WTC11 (cell line): ENCODE measurements at regions not wholly inside any gene's neighbourhood (a gene's known extent, or its start where the extent isn't known, plus 50 kb on each side); places are given as distances from the start of the nearest gene placed in this dataset.

Experiments used
- ATAC-seq: fragments of 200-7000 bp; cut with Tn5 transposase; 2 replicates; pipeline ENCODE4 v1.10.0; 2021; ENCODE audit warnings: mild to moderate bottlenecking, moderate library complexity
- CTCF ChIA-PET: fragments of 300-600 bp; sonication (Branson Sonifier 250); formaldehyde crosslinking; loops from one replicate; lab custom pipeline; 2021; ENCODE audit warnings: antibody characterized with exemption; lab: Charles Lee
- POLR2A ChIA-PET: fragments of 350-600 bp; sonication (Branson Sonifier 250); formaldehyde crosslinking; loops from one replicate; lab custom pipeline; 2021; ENCODE audit warnings: antibody characterized with exemption; lab: Charles Lee
- DNase-seq: peaks from one replicate; pipeline ENCODE4 v3.0.0; 2021; ENCODE audit warnings: low spot score
- H3K27ac Mint-ChIP-seq: 2 replicates; pipeline ENCODE4 v1.8.0; 2021; ENCODE audit warnings: mixed read lengths
- H3K27me3 Mint-ChIP-seq: 2 replicates; pipeline ENCODE4 v1.8.0; 2021; ENCODE audit warnings: low read depth, mild to moderate bottlenecking, moderate library complexity, mixed read lengths
- H3K36me3 Mint-ChIP-seq: 2 replicates; pipeline ENCODE4 v1.8.0; 2021; ENCODE audit warnings: mixed read lengths
- H3K4me1 Mint-ChIP-seq: 2 replicates; pipeline ENCODE4 v1.8.0; 2022; ENCODE audit warnings: mixed read lengths
- H3K4me3 Mint-ChIP-seq: 2 replicates; pipeline ENCODE4 v1.8.0; 2021; ENCODE audit warnings: mild to moderate bottlenecking, moderate library complexity, mixed read lengths
- H3K9me3 Mint-ChIP-seq: 2 replicates; pipeline ENCODE4 v1.8.0; 2021; ENCODE audit warnings: mixed read lengths
- CBFB ChIP-seq: sonication (generic); formaldehyde crosslinking; IDR thresholded peaks from 2 replicates; pipeline ENCODE4 v1.8.1; 2022; ENCODE audit warnings: mild to moderate bottlenecking, low read depth, missing genetic modification reagents
- CREM ChIP-seq: sonication (generic); formaldehyde crosslinking; IDR thresholded peaks from 2 replicates; pipeline ENCODE4 v1.8.1; 2022; ENCODE audit warnings: mild to moderate bottlenecking, missing genetic modification reagents, moderate library complexity
- ESRRA ChIP-seq: sonication (generic); formaldehyde crosslinking; IDR thresholded peaks from 2 replicates; pipeline ENCODE4 v1.8.1; 2022; ENCODE audit warnings: mild to moderate bottlenecking, missing genetic modification reagents, borderline replicate concordance
- GRHL2 ChIP-seq: fragments of 250-450 bp; sonication (Bioruptor Pico); IDR thresholded peaks from 2 replicates; pipeline ENCODE4 v1.8.0; 2022; ENCODE audit warnings: mild to moderate bottlenecking, moderate library complexity; ENCODE audit not compliant: insufficient replicate concordance, severe bottlenecking
- NFATC4 ChIP-seq: fragments of 250-450 bp; sonication (Bioruptor Pico); IDR thresholded peaks from 2 replicates; pipeline ENCODE4 v1.9.0; 2021; ENCODE audit warnings: mild to moderate bottlenecking
- NR1H2 ChIP-seq: sonication (generic); formaldehyde crosslinking; IDR thresholded peaks from 2 replicates; pipeline ENCODE4 v1.9.0; 2021; ENCODE audit warnings: mild to moderate bottlenecking, moderate library complexity, missing genetic modification reagents
- NR3C1 ChIP-seq: sonication (generic); formaldehyde crosslinking; conservative IDR thresholded peaks from 2 replicates; pipeline ENCODE4 v1.8.1; 2023; ENCODE audit warnings: low read depth, mild to moderate bottlenecking, missing genetic modification reagents
- SP1 ChIP-seq: sonication (generic); formaldehyde crosslinking; conservative IDR thresholded peaks from 2 replicates; pipeline ENCODE4 v1.8.1; 2022; ENCODE audit warnings: missing genetic modification reagents
- TCF7 ChIP-seq: sonication (generic); formaldehyde crosslinking; IDR thresholded peaks from 2 replicates; pipeline ENCODE4 v1.8.0; 2022; ENCODE audit warnings: mild to moderate bottlenecking, low read depth, missing genetic modification reagents, moderate library complexity
- ZNF138 ChIP-seq: sonication (generic); formaldehyde crosslinking; conservative IDR thresholded peaks from 2 replicates; pipeline ENCODE4 v1.8.1; 2022; ENCODE audit warnings: mild to moderate bottlenecking, moderate library complexity, missing genetic modification reagents
- ZNF317 ChIP-seq: sonication (generic); formaldehyde crosslinking; IDR thresholded peaks from 2 replicates; pipeline ENCODE4 v1.8.1; 2023; ENCODE audit warnings: low read depth, mild to moderate bottlenecking, moderate library complexity, missing genetic modification reagents, borderline replicate concordance
- ZNF416 ChIP-seq: fragments of 250-450 bp; sonication (Bioruptor Pico); IDR thresholded peaks from 2 replicates; pipeline ENCODE4 v1.9.0; 2021; ENCODE audit warnings: mild to moderate bottlenecking, inconsistent platforms
- TF ChIP-seq, protein P1 (sequence below): sonication (generic); formaldehyde crosslinking; IDR thresholded peaks from 2 replicates; pipeline ENCODE4 v1.8.0; 2022; ENCODE audit warnings: mild to moderate bottlenecking, missing genetic modification reagents
- TF ChIP-seq, protein P2 (sequence below): fragments of 250-450 bp; sonication (Bioruptor Pico); IDR thresholded peaks from 2 replicates; pipeline ENCODE4 v2.1.2; 2022; ENCODE audit warnings: mild to moderate bottlenecking, moderate library complexity
- TF ChIP-seq, protein P3 (sequence below): sonication (generic); formaldehyde crosslinking; IDR thresholded peaks from 2 replicates; pipeline ENCODE4 v1.8.0; 2023; ENCODE audit warnings: missing genetic modification reagents, mild to moderate bottlenecking, borderline replicate concordance
- TF ChIP-seq, protein P4 (sequence below): sonication (generic); formaldehyde crosslinking; IDR thresholded peaks from 2 replicates; pipeline ENCODE4 v1.8.1; 2023; ENCODE audit warnings: mild to moderate bottlenecking, missing genetic modification reagents, moderate library complexity
- TF ChIP-seq, protein P5 (sequence below): sonication (generic); formaldehyde crosslinking; conservative IDR thresholded peaks from 2 replicates; pipeline ENCODE4 v1.8.1; 2023; ENCODE audit warnings: mild to moderate bottlenecking, low read depth, missing genetic modification reagents, moderate library complexity

DNA sequence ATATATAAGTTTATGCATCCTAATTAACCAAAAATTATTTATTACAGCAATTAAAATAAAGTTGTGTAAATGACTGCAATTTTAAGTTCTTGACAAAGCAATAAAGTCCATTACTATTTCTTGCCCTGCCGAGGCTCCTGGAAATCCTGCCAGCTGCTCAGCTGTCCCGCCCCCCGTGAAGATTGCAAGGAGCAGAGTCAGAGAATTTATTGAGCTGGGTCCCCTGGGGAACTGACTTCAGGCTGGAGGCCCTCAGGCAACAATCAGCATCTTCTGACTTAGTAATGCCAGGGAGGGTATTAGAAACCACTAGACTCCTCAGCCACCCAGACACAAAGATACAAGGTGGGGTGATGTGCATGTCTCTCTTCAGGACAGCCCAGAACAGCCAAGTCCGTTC lies 92.3 kb downstream of the EDN3 start (continued):
- no peak for TF ChIP-seq NR1H2 (CRISPR knock-in tag)
- TF ChIP-seq NFATC4 (CRISPR knock-in tag), result no peak
- TF ChIP-seq CREM (CRISPR knock-in tag), result no peak

DNA sequence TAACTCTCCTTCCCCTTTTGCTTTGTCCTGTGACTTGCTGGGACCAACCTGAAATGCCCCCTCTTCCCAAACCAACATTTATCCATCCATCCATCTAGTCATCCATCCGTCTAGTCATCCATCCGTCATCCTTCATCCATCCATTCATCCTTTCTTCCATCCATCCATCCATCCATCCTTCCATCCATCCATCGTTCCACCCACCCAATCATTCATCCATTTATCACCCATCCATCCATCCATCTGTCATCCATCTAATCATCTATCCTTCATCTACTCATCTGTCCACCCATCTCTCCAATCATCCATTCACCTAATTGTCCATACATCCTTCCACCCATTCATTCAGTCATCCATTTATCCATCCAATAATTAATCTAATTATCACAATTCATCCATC lies 92.7 kb downstream of the EDN3 start:
- ChIA-PET CTCF (no interaction called here), POLR2A (no interaction called here)
- Mint-ChIP-seq H3K4me1 (no peaks in the 10 kb centered on the region), H3K27me3 (peaks cover 5% of the 10 kb centered on the region; the same call in 1 of the 2 replicates), H3K9me3 (peaks cover 5% of the 10 kb centered on the region), H3K36me3 (no peaks in the 10 kb centered on the region), H3K4me3 (no peak overlapping the region), H3K27ac (no peak overlapping the region)
- TF ChIP-seq SP1 (CRISPR knock-in tag), result no peak
- no peak for TF ChIP-seq ZNF317 (CRISPR knock-in tag)
- TF ChIP-seq, protein P1, sequence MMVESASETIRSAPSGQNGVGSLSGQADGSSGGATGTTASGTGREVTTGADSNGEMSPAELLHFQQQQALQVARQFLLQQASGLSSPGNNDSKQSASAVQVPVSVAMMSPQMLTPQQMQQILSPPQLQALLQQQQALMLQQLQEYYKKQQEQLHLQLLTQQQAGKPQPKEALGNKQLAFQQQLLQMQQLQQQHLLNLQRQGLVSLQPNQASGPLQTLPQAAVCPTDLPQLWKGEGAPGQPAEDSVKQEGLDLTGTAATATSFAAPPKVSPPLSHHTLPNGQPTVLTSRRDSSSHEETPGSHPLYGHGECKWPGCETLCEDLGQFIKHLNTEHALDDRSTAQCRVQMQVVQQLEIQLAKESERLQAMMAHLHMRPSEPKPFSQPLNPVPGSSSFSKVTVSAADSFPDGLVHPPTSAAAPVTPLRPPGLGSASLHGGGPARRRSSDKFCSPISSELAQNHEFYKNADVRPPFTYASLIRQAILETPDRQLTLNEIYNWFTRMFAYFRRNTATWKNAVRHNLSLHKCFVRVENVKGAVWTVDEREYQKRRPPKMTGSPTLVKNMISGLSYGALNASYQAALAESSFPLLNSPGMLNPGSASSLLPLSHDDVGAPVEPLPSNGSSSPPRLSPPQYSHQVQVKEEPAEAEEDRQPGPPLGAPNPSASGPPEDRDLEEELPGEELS (CRISPR knock-in tag), result no peak
- TF ChIP-seq, protein P2, sequence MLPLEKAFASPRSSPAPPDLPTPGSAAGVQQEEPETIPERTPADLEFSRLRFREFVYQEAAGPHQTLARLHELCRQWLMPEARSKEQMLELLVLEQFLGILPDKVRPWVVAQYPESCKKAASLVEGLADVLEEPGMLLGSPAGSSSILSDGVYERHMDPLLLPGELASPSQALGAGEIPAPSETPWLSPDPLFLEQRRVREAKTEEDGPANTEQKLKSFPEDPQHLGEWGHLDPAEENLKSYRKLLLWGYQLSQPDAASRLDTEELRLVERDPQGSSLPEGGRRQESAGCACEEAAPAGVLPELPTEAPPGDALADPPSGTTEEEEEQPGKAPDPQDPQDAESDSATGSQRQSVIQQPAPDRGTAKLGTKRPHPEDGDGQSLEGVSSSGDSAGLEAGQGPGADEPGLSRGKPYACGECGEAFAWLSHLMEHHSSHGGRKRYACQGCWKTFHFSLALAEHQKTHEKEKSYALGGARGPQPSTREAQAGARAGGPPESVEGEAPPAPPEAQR (CRISPR knock-in tag), result no peak
- TF ChIP-seq, protein P3, sequence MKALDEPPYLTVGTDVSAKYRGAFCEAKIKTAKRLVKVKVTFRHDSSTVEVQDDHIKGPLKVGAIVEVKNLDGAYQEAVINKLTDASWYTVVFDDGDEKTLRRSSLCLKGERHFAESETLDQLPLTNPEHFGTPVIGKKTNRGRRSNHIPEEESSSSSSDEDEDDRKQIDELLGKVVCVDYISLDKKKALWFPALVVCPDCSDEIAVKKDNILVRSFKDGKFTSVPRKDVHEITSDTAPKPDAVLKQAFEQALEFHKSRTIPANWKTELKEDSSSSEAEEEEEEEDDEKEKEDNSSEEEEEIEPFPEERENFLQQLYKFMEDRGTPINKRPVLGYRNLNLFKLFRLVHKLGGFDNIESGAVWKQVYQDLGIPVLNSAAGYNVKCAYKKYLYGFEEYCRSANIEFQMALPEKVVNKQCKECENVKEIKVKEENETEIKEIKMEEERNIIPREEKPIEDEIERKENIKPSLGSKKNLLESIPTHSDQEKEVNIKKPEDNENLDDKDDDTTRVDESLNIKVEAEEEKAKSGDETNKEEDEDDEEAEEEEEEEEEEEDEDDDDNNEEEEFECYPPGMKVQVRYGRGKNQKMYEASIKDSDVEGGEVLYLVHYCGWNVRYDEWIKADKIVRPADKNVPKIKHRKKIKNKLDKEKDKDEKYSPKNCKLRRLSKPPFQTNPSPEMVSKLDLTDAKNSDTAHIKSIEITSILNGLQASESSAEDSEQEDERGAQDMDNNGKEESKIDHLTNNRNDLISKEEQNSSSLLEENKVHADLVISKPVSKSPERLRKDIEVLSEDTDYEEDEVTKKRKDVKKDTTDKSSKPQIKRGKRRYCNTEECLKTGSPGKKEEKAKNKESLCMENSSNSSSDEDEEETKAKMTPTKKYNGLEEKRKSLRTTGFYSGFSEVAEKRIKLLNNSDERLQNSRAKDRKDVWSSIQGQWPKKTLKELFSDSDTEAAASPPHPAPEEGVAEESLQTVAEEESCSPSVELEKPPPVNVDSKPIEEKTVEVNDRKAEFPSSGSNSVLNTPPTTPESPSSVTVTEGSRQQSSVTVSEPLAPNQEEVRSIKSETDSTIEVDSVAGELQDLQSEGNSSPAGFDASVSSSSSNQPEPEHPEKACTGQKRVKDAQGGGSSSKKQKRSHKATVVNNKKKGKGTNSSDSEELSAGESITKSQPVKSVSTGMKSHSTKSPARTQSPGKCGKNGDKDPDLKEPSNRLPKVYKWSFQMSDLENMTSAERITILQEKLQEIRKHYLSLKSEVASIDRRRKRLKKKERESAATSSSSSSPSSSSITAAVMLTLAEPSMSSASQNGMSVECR (CRISPR knock-in tag), result no peak
- TF ChIP-seq CBFB (CRISPR knock-in tag), result no peak
- TF ChIP-seq TCF7, result no peak
- TF ChIP-seq NR3C1 (CRISPR knock-in tag), result no peak
- TF ChIP-seq, protein P4, sequence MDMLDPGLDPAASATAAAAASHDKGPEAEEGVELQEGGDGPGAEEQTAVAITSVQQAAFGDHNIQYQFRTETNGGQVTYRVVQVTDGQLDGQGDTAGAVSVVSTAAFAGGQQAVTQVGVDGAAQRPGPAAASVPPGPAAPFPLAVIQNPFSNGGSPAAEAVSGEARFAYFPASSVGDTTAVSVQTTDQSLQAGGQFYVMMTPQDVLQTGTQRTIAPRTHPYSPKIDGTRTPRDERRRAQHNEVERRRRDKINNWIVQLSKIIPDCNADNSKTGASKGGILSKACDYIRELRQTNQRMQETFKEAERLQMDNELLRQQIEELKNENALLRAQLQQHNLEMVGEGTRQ (CRISPR knock-in tag), result no peak
- no peak for TF ChIP-seq GRHL2 (CRISPR knock-in tag)
- no peak for TF ChIP-seq ZNF138
- TF ChIP-seq ZNF416 (CRISPR knock-in tag), result no peak
- TF ChIP-seq, protein P5, sequence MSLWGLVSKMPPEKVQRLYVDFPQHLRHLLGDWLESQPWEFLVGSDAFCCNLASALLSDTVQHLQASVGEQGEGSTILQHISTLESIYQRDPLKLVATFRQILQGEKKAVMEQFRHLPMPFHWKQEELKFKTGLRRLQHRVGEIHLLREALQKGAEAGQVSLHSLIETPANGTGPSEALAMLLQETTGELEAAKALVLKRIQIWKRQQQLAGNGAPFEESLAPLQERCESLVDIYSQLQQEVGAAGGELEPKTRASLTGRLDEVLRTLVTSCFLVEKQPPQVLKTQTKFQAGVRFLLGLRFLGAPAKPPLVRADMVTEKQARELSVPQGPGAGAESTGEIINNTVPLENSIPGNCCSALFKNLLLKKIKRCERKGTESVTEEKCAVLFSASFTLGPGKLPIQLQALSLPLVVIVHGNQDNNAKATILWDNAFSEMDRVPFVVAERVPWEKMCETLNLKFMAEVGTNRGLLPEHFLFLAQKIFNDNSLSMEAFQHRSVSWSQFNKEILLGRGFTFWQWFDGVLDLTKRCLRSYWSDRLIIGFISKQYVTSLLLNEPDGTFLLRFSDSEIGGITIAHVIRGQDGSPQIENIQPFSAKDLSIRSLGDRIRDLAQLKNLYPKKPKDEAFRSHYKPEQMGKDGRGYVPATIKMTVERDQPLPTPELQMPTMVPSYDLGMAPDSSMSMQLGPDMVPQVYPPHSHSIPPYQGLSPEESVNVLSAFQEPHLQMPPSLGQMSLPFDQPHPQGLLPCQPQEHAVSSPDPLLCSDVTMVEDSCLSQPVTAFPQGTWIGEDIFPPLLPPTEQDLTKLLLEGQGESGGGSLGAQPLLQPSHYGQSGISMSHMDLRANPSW (CRISPR knock-in tag), result no peak
- no peak for TF ChIP-seq ESRRA (CRISPR knock-in tag)
- ATAC-seq, result no peak
- no peak for DNase-seq
